HG02798 (cell line): ENCODE measurements at regions not wholly inside any gene's neighbourhood (a gene's known extent, or its start where the extent isn't known, plus 50 kb on each side); places are given as distances from the start of the nearest gene placed in this dataset.

ENCODE experiments used
- ATAC-seq: cut with Tn5 transposase; IDR thresholded peaks from one replicate; pipeline ENCODE4 v1.9.1; 2021; ENCODE audit warnings: mild to moderate bottlenecking; ENCODE audit not compliant: unreplicated experiment, poor library complexity

GRCh38 chr3:18011387-18011786 is 269.0 kb upstream of the TBC1D5 start:
- ATAC-seq = no peak

DNA sequence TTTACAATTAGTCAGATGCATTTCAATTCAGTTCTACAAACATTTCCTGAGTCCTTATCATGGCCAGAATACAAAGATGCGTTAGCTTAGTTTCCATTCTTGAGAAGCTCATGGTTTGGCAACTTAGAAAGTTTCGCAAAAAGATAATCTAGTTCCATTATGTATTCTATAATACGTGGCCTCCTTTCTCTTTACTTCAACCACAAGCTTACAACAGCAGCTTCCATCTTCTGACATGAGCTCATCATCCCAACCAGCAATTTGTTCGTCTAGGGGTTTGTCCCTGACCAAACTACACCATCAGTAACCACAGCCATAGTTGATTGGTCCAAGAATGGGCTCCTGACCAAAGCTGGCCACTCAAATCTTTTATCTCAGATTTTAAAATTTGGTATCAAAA is 267.6 kb upstream of the TBC1D5 start:
- ATAC-seq = no peak

DNA sequence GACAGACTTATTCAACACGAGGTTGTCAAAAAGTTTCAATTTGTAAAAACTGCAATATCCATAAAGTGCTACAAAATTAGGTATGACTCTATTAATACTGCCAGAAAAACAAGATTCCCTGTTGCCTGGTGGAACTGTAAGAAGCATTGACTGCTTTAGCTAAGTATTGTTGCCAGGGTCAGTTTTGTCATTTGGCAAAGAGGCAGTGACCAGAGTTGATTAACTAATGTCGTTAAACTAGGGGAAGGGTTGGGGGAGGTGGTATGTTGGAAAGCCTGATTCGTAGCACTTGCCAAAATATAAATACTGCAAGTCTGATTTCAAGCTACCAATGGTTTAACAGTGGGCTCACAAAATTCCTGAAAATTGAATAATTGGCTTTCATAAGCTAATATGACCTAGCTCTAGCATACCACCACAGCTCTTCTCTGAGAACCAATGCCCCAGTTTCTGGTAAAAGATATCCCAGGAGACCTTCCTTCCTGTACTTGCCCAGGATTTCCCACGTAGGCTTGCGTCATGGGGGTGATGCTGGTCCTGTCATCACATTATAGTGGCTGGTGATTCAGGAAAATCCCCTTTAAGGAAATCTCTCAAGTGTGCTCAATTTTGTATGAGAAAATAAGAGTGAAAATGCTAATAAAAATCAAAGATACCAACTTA is 266.4 kb upstream of the TBC1D5 start:
- no peak for ATAC-seq

DNA sequence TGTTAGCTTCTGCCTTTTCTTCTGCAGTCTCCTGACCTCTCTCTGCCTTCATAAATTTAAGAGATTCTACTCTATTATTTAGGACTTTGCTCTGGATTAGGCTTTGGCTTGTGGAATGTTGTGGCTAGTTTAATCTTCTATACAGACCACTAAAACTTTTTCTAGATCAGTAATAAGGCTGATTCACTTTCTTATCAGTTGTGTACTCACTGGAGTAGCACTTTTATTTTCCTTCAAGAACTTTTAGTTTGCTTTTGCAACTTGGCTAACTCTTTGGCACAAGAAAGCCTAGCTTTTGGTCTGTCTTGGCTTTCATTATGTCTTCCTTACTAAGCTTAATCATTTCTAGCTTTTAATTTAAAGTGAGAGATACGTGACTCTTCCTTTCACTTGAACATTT is 265.5 kb upstream of the TBC1D5 start:
- ATAC-seq = no peak

- ATAC-seq = no peak
These were observed 253.3 kb upstream of the TBC1D5 start for GRCh38 chr3:17995769-17996168.

DNA sequence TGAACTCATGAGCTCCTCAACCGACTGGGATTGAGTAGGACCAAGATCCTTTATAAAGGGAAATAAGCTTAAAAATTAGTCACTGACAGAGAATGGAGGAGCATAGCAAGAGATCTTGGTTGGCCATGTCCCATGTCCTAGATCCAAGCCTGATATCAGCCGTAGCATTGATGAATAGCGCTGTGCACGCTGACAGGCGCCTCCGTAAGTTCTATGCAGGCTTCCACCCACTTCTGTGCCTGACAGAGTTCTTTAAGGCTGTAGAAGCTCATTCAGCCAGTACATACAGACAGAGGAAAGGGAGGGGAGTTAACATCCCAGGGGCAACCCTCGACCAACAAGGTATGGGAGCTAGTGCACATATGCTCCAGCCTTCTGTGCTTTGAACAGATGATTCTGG is 251.7 kb upstream of the TBC1D5 start:
- ATAC-seq = no peak

- ATAC-seq = no peak
These were observed 248.0 kb upstream of the TBC1D5 start for GRCh38 chr3:17990390-17990789.

GRCh38 chr3:17986348-17986816 is 244.0 kb upstream of the TBC1D5 start:
- ATAC-seq = no peak

DNA sequence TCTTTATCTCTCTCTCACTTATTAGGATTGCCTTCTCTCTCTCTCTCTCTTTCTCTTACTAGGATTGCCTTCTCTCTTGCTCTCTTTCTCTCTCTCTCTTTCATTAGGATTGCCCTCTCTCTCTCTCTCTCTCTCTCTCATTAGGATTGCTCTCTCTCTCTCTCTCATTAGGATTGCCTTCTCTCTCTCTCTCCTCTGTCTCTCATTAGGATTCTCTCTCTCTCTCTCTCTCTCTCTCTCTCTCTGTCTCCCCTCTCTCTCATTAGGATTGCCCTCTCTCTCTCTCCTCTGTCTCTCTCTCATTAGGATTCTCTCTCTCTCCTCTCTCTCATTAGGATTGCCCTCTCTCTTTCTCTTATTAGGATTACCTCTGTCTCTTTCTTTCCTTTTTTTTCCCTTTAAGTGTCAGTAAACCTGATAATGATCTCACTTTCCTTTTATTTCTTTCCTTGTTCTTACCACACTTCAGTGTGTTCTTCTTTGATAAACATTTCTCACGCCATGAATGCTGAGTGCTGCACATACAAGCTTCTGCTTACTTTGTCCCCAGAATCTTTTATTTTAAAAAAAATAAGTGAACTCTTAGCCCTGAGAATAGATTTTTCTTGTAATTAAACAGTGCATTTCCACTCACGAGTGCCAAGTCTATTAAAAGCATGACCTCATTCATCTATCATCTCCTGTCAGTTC is 243.4 kb upstream of the TBC1D5 start:
- no peak for ATAC-seq

DNA sequence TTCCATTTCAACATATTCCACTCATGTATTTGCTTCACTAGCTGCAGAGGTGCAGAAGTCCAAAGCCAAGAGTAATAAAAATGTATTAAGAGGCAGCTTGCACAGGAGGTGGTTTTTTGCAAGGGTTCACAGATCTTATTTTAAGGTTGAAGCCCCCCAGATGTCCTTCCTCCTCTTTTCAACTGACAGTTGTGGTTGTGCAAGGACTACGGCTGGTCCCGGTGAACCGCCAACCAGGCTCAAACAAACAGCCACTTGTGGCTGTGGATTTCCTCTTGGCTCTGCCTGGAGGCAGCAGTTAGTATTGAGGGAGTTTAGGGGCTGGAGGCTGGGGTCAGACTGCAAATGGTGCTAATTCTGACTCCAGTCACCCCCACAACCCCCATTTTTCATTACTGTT is 240.7 kb upstream of the TBC1D5 start:
- no peak for ATAC-seq

- ATAC-seq = no peak
These were observed 239.9 kb upstream of the TBC1D5 start for GRCh38 chr3:17982211-17982880.

DNA sequence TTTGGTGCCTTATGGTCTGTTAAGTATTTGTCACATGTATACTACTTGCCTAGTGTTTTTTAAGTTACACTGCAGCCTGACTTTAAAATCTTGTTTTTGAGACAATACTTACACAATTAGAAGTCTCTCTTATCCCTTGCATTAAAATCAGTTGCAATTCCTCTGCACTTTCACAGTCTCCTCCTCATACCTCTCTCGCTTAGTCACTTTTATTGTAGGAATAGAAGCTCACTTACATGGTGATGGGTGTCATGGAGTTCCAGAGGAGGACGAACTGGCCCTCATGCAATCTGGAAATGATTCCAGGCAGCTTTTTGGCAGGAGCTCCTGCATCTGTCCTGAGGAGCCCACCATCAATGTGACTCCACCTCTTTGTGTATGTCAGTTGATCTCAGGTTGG is 238.4 kb upstream of the TBC1D5 start:
- ATAC-seq = no peak

GRCh38 chr3:17979911-17980310 is 237.5 kb upstream of the TBC1D5 start:
- no peak for ATAC-seq

GRCh38 chr3:17979252-17979651 is 236.8 kb upstream of the TBC1D5 start:
- ATAC-seq = no peak

DNA sequence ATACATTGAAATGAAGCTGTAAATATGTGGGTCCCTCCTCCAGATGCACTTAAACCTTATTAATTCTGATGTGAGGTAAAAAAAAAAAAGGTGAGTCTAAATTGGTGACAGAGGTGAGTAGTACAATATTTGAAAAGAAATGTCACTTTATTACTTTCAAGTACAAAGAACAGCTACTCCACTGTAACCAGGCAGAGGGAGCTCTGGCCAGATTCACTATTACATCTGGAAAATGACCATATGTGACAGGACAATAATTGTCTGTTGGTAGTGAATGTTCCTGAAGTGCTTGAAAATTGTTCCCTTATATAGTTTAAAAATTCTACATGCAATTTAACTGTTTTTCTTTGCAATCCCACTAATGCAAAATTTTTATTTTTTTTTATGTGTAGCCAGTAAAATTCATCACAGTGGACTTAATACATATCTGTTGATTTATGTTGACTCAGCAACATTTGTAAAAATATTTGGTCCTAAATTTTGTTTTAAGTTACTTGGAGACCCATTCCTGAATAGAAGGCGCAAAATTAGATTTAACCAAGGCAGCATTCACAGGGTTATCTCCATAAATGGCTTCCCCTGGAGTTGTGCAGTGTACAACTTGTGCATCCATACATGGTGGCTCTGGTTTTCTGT is 231.9 kb upstream of the TBC1D5 start:
- no peak for ATAC-seq

DNA sequence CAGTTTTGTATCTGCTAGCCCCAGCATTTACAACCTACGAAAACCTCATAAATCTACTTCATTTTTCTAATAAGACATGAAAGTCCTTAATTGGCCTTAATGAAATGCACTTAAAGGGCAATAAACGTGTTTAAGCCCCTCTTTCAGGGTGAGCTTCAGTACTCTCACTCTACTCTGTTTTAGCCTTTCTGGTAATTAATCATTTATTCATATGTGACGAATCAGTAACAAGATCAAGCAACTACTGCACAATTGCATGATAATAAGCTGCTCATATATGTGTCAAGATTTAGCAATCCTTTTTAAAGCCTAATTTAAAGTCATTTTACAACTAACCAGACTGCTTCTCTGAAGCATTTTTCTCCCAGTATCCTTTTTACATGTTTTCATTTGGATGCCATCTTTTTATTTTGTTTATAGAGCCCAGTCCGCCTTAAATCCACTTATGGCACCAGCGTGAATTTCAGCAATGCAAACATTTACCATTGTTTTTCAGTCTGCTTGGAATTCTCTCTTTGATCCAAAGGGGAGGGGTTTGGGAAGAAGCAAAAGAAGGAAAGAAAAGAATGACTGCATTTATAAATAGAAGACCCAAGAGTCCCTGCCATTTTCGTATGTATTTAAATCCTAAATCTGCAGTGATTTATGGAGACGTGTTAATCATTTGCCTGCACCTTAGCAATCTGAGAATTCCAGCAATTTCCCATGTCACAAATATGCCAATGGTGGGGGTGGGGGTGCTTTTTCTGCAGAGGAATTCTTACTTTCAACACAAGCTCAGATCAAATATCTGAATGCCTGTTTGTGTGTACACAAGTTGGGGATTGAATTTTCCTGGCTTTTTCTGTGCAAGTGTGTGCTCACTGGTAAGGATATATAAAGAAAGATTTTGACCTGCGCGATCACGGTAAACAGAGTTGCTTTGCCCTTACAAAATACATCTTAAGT is 230.8 kb upstream of the TBC1D5 start:
- ATAC-seq = no peak

DNA sequence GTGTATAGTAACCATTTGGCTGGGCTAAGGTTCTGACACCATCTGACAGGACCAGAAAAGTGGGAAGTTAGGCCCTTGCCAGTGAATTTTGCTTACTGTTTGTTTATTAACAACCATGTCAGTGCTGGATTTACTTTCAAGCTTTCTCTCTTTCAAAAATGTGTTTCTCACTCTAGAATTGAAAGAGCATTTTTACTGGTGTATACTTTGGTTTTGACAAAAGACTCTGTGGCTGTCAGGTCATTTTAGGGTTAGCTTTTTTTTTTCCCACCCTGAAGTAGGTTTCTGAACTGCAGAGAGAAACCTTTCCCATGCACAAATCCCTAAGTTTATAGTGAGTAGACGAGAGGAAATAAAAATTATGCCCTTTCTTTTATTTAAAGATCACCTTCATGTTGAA is 230.0 kb upstream of the TBC1D5 start:
- ATAC-seq = no peak

- no peak for ATAC-seq
These were observed 229.6 kb upstream of the TBC1D5 start for GRCh38 chr3:17972030-17972429.

DNA sequence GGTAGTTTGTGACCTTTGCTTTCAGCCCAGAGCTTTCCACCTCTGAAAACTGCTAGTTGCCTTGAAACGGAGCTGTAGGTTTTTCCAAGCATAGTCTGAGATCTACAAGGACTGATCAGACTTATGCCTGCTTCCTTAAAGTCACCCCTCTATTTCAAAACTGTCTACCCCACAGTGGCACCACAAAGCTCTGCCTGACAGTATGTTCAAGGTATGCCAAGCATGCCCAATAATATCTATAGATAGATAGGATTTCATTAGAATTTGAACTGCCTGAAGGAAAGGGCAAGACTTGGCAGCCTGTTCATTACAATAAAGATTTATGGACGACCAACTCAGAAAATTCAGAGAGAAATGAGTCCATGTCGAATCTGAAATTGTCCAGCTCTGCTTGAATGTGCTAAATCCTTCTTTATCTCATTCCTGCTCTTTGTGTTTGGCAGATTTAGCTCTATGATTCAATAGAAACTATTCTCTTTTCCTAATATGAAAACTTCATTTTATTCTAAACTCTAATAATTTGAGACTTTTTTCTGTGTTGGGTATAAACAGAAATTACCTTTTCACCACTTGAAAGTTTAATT is 227.6 kb upstream of the TBC1D5 start:
- ATAC-seq = no peak

DNA sequence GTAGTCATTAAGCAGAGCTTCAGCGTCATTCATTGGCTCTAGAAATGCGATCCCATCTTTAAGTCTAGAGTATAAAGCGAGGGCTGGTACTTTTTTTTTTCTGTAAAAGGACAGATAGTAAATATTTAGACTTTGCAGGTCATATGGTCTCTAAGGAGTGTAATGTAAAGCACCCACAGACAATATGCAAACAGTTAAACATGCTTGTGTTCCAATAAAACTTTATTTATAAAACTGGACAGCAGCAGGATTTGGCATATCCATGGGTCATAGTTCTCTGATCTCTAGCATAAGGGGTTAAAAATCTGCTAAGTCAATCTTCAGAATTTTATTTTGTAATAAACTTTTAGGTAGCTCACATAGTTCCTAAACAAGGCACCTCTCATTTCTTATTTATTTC is 226.8 kb upstream of the TBC1D5 start:
- ATAC-seq = no peak
